LNCaP clone FGC (cell line): ENCODE measurements at regions not wholly inside any gene's neighbourhood (a gene's known extent, or its start where the extent isn't known, plus 50 kb on each side); places are given as distances from the start of the nearest gene placed in this dataset.

ENCODE experiments used
- DNase-seq: peaks from one replicate; pipeline ENCODE4 v3.0.0-alpha.2; 2011; ENCODE audit warnings: low read depth
- H3K4me3 ChIP-seq: 2 replicates; pipeline ENCODE4 v1.5.1; 2011; ENCODE audit warnings: mild to moderate bottlenecking, low read depth, low read length, control low read depth
- TF ChIP-seq, protein P1 (sequence below): IDR thresholded peaks from 2 replicates; pipeline ENCODE4 v1.5.1; 2012; ENCODE audit warnings: mild to moderate bottlenecking; ENCODE audit not compliant: control insufficient read depth, insufficient read depth; ENCODE audit errors: extremely low read depth

DNA sequence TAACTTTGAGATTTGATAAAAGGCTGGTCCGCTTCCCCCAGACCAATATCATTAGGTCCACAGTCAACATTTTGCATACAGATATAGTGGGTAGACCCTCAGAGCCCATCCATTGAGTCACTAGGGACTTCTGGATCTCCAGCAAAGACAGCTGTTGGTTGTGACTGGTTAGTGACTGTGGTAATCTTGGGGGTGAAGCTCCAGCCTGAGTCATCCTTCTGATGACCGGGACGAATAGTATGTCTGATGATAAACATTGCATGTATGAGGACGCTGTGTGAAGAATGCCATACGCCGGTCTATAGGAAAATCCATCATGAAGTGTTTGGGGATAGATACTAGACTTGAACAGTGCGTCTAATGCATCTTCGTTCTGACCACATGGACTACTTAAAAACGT is 307.0 kb downstream of the UQCRFS1 start:
- TF ChIP-seq, protein P1, sequence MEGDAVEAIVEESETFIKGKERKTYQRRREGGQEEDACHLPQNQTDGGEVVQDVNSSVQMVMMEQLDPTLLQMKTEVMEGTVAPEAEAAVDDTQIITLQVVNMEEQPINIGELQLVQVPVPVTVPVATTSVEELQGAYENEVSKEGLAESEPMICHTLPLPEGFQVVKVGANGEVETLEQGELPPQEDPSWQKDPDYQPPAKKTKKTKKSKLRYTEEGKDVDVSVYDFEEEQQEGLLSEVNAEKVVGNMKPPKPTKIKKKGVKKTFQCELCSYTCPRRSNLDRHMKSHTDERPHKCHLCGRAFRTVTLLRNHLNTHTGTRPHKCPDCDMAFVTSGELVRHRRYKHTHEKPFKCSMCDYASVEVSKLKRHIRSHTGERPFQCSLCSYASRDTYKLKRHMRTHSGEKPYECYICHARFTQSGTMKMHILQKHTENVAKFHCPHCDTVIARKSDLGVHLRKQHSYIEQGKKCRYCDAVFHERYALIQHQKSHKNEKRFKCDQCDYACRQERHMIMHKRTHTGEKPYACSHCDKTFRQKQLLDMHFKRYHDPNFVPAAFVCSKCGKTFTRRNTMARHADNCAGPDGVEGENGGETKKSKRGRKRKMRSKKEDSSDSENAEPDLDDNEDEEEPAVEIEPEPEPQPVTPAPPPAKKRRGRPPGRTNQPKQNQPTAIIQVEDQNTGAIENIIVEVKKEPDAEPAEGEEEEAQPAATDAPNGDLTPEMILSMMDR, result no peak
- DNase-seq, result no peak
- no peak overlapping the region for H3K4me3 ChIP-seq

DNA sequence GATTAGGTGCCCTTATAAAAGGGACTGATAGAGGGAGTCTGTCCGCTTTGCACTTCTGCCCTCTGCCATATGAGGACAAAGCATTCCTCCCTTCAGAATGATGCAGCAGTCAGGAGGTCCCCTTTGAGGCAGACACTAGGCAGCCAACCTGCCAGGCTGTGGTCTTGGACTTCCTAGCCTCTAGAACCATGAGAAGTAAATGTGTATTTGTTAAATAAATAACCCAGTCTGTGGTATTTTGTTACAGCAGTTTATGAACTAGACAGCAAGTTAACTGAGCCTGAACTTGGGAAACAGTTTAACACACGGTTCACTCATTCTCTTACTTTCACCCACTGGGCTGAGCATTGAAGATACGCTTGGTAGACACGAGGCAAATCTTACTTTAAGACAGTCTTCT is 313.2 kb downstream of the UQCRFS1 start:
- DNase-seq, result no peak
- TF ChIP-seq, protein P1, result no peak
- H3K4me3 ChIP-seq, result no peak overlapping the region

DNA sequence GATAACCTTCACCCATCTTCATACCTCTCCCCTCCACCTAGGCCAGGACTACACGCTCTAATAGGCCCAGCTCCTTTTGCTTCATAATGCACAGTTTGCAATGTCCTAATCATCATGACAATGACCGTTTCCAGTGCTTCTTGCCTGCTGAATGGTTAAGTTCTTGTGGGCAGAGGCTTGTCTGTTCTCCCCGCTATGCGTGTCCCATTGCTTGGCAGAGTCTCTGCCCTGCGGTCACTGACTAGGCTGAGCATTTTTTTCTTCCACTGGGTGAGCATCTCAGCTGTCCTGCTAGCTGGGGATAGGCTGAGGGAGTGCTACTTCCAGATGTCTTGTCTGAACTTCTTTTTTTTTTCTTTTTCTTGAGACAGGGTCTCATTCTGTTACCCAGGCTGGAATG is 314.7 kb downstream of the UQCRFS1 start:
- TF ChIP-seq, protein P1, result no peak
- no peak overlapping the region for H3K4me3 ChIP-seq
- no peak for DNase-seq

DNA sequence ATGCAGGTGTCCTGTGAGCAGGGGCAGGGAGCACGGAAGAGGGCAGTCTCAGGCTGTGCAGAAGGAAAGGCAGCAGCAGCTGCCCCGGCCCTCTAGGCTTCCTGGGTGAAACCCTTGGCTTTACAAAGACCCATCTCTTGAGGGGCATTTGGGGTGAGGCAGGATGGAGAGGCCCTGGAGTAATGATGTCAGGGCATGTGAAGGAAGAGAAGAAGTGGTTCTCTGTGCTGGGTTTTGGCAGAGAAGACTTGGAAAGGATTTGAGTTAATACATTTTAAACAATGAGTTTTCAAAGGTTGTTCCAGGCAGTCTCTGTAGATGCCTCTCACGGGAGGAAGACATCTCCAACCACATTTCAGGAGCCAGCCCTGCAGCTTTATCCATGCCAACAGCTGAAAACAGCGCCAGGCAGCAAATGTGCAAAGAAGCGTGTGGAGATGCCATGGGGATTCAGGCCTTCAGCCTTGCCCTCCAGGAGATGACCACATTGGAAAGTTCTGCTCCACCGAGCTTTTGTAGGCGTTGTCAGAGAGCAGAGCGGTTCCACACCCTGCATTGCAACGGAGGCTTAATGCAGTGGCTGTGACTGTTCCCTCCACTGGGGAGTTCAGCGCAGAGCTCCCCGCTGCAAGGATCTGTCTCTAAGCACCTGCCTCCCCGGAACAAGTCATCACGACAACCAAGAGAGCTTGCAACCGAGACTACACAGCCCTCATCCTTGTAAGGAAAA is 322.8 kb downstream of the UQCRFS1 start:
- DNase-seq, result no peak
- TF ChIP-seq, protein P1, result no peak
- no peak overlapping the region for H3K4me3 ChIP-seq

DNA sequence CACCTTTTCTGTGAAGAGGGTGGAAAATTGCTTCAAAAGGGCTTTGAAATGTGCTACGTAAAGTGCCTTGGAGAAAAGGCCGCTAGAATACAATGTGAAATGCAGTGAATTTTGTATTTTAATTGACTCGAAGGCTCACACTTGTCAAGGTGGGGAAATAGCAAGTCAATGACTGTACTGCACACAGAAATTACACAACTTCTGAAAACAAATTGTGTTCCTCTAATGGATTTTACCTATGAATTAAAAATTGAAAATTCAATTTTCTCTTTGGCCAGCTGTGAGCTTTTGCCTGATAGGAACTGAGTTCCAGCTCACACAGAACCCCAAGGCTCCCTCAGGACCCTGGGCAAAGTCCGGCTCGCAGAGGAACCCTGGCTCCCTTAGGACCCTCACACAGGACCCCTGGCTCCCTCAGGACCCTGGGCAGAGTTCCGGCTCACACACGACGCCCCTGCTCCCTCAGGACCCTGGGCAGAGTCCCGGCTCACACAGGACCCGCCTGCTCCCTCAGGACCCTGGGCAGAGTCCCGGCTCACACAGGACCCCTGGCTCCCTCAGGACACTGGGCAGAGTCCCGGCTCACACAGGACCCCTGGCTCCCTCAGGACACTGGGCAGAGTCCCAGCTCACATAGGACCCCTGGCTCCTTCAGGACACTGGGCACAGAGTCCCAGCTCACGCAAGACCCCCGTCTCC is 324.9 kb downstream of the UQCRFS1 start:
- no peak for DNase-seq
- TF ChIP-seq, protein P1, result no peak

DNA sequence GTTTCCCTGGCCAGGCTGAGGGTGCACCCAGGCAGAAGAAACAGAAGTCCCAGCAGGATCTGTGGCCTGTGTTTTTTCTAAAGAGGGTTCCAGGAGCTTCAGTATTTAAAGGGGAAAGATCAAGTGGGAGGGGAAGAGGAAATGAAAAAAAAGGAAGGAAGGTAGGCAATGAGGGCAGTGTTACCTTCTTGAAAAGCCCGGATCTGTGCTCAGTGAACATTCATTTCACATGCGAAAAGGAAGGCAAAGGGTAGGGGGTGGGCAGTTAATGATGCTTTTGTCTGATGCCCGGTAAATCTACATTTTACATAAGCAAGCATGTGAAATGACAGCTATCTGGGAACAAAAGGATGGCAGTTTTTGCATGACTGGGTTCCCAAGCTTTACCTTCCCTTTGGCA is 326.2 kb downstream of the UQCRFS1 start:
- DNase-seq, result no peak
- H3K4me3 ChIP-seq, result no peak overlapping the region
- TF ChIP-seq, protein P1, result no peak

More for the DNA sequence above, 324.9 kb downstream of the UQCRFS1 start:
- H3K4me3 ChIP-seq, result no peak overlapping the region

DNA sequence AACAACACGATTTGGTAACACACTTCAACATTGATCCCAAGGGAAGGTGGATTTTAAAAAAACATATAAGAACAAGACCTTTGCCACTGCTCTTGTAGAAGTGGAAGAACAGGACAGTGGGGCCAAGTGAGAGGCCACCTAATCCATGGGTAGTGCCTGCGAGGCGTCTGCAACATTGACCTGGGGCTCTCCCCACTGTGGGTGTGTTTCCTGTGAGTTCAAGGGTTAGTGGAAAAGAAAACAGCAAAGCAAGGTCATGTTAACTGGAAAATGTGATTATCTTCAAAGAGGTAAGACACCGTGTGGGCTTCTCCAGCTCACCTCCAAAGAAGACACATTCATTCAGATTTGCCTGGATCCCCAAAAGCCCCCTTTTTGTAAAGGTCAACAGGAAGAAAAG is 327.0 kb downstream of the UQCRFS1 start:
- TF ChIP-seq, protein P1, result no peak
- no peak for DNase-seq
- no peak overlapping the region for H3K4me3 ChIP-seq
